GM12891 (cell line): ENCODE measurements at regions not wholly inside any gene's neighbourhood (a gene's known extent, or its start where the extent isn't known, plus 50 kb on each side); places are given as distances from the start of the nearest gene placed in this dataset.

Experiments used
- PAX5 ChIP-seq: IDR thresholded peaks from 2 replicates; pipeline ENCODE4 v1.6.1; 2011; ENCODE audit warnings: low read length, moderate library complexity, mild to moderate bottlenecking; ENCODE audit not compliant: insufficient read depth, severe bottlenecking
- POLR2A ChIP-seq: IDR thresholded peaks from 2 replicates; pipeline ENCODE4 v1.6.1; 2011; ENCODE audit warnings: low read depth, low read length, control low read depth
- POLR2AphosphoS5 ChIP-seq: IDR thresholded peaks from 2 replicates; pipeline ENCODE4 v1.6.1; 2011; ENCODE audit warnings: low read depth, low read length, control low read depth
- POU2F2 ChIP-seq: IDR thresholded peaks from 2 replicates; pipeline ENCODE4 v1.6.1; 2011; ENCODE audit warnings: low read depth, mild to moderate bottlenecking, control low read depth, low read length, moderate library complexity
- SPI1 ChIP-seq: IDR thresholded peaks from 2 replicates; pipeline ENCODE4 v1.6.1; 2011; ENCODE audit warnings: low read depth, low read length, control low read depth
- TAF1 ChIP-seq: IDR thresholded peaks from 2 replicates; pipeline ENCODE4 v1.6.1; 2011; ENCODE audit warnings: low read depth, low read length, control low read depth

GRCh38 chr21:35812679-35813078 is 247.6 kb downstream of the SETD4 start:
- TF ChIP-seq POLR2AphosphoS5 (no peak), PAX5 (no peak), POLR2A (no peak), TAF1 (no peak), SPI1 (no peak), POU2F2 (no peak)
